SU-DHL-6 (cell line): ENCODE measurements at regions not wholly inside any gene's neighbourhood (a gene's known extent, or its start where the extent isn't known, plus 50 kb on each side); places are given as distances from the start of the nearest gene placed in this dataset.

Experiments
- EZH2phosphoT487 ChIP-seq: fragments of 200-600 bp; sonication (generic), shearing (Covaris generic); conservative IDR thresholded peaks from 2 replicates; pipeline ENCODE4 v1.6.1; 2018; ENCODE audit warnings: mild to moderate bottlenecking, antibody characterized with exemption, low read length, moderate library complexity, mixed read lengths
- TF ChIP-seq, protein P1 (sequence below): fragments of 200-600 bp; sonication (generic); IDR thresholded peaks from one replicate; pipeline ENCODE4 v1.5.1; 2017; ENCODE audit warnings: antibody characterized with exemption, mild to moderate bottlenecking, low read length, moderate library complexity; ENCODE audit not compliant: insufficient read depth, poor library complexity, severe bottlenecking

DNA sequence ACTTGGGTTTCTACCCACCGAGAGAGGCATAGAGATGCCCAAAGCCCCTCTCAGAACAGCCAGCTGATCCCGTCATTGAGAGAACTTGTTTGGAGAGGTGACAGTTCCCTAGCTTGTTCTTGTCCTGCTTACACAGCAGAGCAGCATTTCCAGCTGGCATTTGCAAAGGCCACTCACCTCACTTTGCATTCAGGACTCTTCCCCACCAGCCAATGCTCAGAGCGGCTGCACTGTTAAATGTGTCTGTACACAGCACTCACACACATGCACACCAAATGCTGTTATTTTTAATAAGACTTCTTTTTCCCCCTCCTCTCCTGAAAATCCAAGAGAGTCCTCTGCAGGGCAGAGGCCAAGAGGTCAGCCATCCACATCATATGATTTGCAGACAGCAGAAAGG is 104.6 kb upstream of the SLC14A2 start:
- TF ChIP-seq, protein P1, sequence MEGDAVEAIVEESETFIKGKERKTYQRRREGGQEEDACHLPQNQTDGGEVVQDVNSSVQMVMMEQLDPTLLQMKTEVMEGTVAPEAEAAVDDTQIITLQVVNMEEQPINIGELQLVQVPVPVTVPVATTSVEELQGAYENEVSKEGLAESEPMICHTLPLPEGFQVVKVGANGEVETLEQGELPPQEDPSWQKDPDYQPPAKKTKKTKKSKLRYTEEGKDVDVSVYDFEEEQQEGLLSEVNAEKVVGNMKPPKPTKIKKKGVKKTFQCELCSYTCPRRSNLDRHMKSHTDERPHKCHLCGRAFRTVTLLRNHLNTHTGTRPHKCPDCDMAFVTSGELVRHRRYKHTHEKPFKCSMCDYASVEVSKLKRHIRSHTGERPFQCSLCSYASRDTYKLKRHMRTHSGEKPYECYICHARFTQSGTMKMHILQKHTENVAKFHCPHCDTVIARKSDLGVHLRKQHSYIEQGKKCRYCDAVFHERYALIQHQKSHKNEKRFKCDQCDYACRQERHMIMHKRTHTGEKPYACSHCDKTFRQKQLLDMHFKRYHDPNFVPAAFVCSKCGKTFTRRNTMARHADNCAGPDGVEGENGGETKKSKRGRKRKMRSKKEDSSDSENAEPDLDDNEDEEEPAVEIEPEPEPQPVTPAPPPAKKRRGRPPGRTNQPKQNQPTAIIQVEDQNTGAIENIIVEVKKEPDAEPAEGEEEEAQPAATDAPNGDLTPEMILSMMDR = no peak
- TF ChIP-seq EZH2phosphoT487 = no peak
